HPDE6-E6E7 (cell line): ENCODE measurements at regions not wholly inside any gene's neighbourhood (a gene's known extent, or its start where the extent isn't known, plus 50 kb on each side); places are given as distances from the start of the nearest gene placed in this dataset.

Experiments
- DNase-seq: peaks from one replicate; pipeline ENCODE4 v3.0.0; 2011; ENCODE audit warnings: missing footprints; ENCODE audit errors: extremely low spot score

DNA sequence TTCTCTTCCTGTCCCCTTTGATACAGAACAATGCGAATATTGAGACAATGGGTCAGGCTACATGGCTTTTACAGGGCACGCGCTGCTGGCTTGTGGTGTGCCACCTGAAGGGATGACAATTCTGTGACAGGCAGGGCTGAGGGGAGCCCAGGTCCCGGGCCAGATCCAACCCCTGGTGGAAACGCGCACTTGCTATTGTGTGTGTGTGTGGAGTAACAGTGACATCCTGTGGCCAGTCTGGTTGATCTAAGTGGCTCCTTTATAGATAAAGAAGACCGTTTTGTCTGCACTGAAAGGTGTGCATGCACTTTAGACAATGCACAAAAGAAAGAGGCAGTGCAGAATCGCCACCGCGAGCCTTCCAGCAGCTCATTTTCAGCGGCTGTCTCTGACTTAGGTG, 273.6 kb downstream of the HRH4 start:
- DNase-seq: no peak

DNA sequence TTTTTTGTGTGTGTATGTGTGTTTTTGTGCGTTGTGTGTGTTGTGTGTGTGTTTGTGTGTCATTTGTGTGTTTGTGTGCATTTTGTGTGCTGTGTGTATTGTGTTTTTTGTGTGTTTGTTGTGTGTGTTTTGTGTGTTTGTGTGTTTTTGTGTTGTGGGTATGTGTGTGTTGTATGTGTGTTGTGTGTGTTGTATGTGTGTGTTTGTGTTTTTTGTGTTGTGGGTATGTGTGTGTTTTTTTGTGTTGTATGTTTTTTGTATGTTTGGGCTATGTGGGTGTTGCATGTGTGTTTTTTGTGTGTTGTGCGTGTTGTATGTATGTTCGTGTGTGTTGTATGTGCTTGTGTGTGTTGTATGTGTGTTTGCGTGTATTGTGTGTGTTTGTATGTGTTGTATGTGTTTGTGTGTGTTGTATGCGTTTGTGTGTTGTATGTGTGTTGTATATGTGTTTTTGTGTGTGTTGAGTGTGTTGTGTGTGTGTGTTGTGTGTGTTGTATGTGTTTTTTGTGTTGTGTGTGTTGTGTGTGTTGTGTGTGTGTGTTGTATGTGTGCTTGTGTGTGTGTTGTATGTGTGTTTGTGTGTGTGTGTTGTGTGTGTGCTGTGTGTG, 275.3 kb downstream of the HRH4 start:
- no peak for DNase-seq

DNA sequence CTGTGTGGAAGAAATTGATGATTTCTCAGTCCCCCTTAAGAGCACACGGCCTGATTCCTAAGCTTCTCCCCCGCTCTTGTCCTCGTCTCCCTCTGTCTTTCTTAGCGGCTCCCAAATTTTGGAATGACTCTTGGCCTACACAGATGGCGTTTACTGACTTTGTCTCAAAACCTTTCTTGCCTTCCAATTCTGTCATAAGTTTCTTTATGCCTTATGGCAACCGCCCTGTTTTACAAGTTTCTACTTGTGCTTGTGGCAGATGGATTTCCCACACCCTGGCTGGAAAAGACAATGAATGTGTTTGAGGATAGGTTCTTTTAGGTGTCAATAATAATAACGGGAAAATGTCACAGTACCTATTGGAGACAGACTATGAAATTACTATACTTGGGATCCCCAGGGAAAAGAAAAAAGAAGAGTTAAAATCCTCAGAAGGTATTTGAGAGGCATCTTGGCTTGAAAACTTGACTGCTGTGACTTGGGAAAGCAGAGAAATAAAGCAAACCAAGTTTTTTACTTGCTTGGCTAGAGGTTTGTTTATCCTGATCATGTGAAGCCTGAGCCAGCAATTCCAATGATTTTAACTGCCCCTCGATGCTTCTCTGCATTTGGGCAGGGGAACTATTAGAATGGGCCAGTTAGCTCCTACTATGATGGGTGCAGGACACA, 276.4 kb downstream of the HRH4 start:
- DNase-seq: no peak

DNA sequence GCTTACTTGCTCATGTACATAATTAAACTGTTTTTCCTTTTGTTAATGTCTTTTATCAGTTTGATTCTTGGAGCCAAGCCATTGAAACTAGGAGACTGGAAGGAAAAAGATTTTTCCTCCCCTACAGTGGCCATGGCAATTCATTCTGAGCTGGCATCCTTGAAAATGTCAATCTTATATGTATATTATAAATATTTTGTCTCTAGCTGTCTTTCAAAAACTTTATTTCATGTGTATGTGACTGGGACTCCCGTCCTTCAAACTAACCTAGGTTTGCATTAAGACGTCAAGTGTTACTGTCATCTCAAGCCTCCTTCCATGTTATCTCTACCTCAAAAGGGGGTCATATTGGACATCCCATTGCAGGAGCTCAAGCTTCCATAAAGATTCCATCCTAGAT, 280.4 kb downstream of the HRH4 start:
- no peak for DNase-seq

DNA sequence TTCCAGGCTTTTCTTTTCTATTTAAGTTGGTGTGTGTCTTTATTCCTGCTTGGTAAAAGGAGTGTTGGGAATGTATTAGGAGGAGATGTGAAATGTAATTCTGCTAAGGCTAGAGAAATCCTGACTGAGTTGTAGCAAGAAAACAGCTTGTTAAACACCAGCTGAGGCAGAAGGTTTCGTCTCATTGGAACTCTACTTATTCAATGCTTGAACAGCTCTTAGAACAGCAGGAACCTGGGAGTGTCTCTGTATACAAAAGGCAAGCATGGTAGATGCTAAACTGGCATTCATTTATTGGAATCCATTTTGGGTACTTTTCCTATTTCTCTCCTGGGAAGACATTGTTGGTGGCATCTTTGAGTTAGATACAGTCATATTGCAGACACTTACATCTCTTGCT, 280.9 kb downstream of the HRH4 start:
- no peak for DNase-seq

DNA sequence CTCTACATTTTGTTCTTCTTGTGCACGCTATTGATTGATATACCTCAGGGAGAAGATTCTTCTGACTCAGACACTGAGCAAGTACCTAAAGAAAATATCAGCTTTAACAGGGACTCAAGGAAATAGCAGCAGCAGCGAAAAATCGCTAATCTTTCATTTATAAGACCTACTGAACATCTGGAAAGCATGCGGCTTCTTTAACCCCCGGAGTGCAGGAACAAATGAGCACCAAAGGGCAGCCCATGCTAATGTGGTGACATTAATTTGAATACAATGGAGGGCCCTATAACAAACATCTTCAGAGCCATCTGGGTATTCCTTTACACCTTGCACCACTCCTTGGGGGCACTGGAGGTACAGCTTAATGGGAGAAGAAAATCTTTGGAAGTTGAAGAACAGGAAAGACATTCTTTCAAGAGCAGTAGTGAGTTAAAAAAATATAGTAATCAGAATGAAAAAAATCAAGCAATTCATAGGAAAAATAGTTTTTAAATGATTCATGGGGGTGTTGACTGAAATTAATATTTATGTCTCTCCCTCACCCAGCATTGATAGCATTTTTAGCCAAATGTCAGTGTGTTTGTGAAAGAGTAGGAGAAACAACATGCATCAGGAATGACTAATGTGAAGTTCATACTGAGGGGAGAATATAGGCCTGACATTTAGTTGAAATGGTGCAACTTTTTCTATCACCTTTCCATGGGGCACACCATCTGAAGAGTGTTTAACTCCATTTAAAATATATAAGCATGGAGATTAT, 281.7 kb downstream of the HRH4 start:
- no peak for DNase-seq

DNA sequence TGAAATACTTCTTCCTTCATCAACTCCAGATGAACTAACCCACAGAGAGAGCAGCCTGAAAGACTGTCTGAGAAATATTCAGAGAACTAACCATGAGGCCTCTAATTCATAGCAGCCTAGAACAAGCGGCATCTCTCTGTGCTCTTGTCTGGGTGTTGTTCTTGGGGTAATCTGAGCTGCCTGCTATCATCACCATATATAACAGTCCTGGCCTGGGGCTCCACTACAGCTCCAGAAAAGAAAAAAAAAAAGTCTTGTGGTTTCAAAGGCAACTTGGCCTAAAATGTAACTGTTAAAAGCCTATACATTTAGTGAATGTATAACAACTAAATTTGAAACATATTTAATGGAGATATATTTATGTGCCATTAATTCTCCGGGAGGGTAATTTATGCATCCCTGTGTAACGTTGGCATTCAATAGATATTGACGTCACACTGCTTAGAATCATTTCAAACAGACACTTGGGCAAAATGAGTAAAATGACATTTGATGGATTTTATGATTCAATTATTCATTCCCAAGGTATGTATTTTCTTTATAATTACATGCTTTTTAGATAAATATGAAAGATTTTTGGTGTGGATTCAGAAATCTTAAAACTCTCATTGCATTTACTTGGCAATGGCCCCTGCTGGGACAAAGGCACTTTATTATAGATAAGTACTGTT, 294.3 kb downstream of the HRH4 start:
- no peak for DNase-seq

DNA sequence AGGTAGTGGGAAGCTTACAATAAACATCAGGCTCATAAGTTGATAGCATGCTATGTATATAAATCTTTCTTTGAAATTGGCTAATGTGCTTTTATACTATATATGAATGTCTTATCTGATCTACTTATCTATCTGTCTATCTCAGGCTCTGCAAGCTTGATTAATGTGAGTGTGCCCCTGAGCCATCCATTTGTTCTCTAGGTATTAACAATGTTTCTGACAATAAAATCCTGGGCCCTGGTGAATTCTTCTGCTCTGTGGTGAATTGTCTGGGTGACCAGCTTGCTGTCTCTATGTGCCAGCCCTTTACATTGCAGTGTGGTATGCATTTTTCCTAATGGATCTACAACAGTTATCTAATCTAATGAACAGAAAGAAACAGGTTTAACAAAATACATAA, 295.9 kb downstream of the HRH4 start:
- no peak for DNase-seq

DNA sequence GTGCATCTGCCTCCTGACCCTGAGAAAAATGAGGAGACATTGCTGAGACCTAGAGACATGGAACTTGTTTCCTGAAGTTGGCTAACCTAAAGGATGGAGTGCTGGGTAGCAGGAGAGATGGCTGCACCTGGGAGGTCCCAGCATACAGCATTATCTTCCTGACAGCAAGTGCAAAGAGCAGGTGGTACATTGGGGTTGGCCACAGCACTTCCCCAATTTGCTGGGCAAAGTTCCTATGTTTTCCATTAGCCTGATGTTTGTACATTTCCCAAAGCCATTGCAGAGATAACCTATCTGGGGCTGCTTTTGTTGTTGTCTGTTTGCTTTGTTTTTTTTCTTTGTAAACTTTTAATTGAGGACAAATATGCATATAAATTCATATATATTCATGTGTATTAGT, 296.7 kb downstream of the HRH4 start:
- DNase-seq: no peak

DNA sequence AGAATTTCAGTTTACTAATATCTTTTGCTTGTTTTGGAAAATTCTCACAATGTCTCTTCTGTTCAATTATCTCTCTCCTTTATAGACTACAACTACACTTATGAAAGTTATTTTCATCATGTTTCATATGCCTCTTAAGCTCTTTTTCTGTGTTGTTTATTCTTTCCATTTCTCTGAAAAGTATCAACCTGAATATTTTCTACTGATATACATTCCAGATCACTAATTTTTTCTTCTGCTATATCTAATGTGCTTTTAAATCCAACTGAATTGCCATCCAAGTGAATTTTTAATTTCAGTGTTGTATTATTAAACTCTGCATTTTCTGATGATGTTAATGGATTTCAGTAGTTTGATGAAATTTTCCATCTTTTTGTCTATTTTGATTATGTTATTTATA, 301.3 kb downstream of the HRH4 start:
- DNase-seq: no peak

DNA sequence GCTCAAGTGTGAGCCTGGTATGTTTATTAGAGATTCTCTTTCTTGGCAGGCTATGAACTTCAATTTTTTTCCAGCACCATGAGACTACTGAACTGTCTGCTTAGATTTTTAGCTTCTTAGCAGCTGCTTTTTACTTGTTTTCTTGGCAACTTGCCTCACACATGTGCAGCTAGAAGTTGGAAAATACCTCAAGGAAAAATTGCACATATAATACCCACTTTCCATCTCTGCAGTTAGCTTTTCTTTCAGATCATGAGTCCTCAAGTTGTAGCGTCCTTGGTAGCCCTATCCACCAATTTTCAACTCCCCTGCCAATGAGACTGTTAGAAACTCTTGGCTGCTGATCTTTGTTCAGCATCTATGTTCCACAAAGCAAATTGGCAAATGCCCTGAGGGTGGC, 302.1 kb downstream of the HRH4 start:
- DNase-seq: no peak

DNA sequence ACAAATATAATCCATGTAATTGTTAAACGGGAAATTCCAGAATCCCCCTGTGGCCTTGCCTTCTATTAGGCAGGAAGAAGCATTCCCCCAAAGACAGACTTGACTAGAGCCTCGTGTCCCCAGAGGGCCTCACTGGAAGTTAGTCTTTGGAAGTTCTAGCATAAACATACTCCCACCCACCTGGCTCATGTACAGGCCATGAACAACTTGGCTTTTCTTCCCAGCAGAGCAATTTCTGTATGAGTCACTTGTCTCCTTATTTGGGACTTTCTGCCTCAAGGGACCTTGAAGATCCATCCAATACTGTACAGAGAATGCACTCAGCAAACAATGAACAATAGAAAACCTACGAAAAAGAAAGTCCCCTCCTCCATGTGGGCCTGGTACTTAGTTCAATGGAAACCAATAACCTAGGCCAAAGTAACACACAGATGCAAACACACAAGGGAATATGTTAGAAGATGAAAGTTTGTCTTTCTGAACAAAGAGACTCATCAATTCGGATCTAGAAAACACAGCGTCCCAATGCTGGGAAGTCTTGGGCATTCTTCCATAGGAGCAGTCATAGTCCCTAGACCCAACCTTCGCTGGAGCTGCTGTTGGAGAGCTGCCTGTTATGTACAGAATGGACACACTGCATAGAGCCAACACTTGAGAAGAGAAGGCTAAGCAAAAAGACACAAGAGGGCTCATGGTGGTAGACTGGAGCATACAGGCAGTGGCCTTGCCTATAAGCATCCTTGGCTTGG, 303.5 kb downstream of the HRH4 start:
- DNase-seq: no peak

DNA sequence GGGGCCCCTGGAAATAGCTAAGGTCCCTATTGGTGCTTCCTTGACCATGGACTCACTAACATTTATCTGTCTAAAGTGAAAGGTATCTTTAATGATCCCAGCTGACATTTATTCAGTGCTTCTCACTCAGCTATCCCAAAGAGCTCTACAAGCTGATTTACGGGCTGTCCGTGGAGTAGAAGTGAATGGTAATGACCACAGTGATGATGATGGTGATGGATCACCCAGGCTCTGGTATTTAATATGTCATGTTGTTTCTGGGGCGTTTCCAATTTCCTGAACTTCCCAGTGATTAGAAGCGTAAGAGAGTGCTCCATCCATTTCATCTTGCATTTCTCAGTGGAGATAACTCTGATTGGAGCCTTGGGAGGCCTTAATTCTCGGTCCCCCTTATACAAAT, 304.3 kb downstream of the HRH4 start:
- no peak for DNase-seq

DNA sequence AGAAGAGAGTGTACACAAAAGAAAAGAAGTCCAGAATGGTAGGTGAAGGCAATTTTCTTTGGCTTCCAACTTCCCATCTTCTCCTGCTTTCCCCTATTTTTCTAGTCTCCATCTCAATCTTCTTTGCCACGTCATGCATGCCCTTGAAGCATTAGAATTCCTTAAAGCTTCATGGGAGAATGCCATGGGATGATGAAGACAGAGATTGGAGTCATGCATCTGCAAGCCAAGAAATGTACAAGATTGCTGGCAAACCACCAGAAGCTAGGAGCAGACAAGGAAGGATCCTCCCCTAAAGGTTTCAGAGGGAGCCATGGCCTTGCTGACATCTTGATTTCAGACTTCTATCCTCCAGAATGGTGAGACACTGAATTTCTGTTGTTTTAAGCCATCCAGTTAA, 305.9 kb downstream of the HRH4 start:
- DNase-seq: no peak

DNA sequence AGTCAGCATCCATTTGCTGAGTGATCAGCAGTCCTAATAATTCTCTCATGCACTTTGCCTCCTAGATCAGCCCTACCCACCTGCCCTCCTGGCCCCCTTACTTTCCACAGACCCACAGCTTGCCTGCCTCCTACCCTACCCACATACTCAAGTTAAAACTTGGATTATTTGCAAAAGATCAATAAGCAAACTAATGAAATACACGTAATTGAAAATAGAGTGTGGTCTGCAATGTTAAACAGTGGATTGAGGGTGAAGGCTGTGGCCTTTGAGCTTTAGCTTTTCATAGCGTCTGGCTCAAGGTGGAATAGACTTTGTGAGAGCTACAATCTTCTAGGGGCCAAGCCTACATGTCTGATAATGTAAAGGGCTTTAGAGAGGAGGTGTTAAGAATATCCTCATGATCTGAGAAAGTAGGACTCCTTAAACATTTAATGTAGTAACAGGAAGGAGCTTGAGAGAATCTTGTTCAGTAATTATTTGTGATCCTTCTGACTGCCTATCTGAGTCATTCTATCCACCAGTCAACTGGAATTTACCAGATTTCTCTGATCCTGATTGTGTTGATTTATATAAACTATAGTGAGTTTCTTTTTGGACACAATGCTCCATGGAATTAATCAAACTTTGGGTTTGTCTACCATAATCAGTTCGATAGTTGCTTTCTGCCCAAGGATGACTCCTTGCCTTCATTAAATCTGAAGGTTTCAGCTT, 310.0 kb downstream of the HRH4 start:
- no peak for DNase-seq

DNA sequence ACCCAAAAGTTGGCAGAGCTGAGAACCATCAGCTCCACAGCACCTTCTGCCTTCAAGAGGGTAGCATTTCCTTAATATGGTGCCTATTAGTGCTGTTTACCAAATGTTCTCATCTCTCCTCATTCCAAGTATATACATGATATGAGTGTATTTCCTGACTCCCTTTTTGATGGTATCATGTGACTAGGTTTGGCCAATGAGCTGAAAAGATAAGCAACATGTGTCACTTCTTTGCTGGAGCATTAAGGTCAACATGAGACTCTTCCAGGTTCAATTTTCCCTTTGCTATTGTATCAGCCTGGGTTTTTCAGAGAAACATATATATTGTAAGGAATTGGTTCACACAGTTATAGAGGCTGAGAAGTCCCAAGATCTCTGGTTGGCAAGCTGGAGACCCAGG, 310.9 kb downstream of the HRH4 start:
- no peak for DNase-seq

DNA sequence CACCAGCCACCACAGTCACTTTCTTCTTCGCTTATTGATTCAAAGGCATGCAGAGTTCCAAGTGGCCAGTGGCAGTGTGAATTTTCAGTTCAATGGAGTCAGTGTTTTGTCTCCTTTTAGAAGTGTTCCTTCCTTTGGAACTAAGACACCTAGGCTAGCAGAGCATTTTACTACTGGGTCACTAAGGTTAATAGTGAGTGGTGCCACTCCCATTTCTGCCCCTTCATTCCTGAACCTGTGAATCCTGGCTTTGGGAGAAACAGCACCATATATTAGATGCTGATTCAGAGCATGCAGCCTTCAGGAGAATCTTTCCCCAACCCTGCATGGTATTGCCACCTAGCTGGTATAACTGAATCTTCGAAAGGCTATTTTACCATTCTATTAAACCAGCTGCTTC, 312.7 kb downstream of the HRH4 start:
- DNase-seq: no peak

DNA sequence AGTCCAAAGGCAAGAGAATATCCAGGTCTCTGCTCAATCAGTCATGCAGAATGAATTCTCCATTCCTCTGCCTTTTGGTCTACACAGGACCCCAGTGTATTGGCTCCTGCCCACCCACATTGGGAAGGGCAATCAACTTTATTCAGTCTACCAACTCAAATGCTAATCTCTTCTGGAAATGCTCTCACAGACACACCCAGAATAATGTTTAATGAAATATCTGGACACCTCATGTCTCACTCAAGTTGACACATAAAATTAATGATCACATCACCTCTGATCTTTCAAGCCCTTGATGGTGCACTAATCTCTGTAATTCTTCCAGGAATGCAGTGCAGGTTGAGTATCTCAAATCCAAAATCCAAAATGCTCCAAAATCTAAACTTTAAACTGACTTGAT, 315.6 kb downstream of the HRH4 start:
- no peak for DNase-seq

DNA sequence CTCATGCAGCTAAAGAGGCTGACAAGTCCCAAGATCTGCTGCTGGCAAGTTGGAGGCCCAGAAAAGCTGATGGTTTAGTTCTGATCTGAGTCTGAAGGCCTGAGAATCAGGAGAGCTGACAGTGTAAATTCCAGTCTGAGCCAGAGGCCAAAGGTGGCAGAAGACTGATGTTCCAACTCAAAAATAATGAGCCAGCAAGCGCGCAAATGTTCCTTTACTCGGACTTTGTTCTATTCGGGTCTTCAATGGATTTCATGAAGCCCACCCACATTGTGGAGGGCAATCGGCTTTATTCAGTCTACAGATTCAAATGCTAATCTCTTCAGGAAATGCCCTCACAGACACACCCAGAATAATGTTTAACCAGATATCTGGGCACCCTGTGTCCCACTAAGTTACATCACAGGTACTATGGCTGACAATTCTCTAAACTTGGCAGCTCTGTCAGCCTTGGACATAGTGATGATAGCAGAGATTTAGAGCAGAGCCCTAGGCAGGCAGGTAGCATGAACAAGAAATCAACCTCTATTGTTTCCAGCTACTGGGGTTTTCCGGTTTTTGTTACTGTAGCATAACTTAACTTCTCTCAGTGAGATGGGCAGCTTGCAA, 318.5 kb downstream of the HRH4 start:
- DNase-seq: no peak

DNA sequence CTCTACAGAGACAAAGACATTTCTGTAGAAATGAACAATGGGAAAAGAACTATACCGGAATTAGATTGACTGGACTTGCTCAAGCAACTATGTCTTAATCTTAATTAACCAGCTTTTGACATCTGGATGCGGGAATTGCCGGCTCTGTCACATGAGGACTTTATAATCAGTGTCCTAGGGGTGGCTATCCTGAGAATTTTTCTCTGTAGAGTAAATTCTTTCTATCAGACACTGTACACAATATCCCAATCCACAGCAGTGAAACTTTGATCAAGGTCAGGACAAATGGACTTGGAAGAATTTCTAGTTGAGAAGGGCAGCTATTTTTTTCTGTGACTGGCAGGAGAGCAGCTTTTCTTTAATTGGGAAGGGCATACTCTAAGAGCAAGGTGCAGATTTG, 322.1 kb downstream of the HRH4 start:
- DNase-seq: no peak

DNA sequence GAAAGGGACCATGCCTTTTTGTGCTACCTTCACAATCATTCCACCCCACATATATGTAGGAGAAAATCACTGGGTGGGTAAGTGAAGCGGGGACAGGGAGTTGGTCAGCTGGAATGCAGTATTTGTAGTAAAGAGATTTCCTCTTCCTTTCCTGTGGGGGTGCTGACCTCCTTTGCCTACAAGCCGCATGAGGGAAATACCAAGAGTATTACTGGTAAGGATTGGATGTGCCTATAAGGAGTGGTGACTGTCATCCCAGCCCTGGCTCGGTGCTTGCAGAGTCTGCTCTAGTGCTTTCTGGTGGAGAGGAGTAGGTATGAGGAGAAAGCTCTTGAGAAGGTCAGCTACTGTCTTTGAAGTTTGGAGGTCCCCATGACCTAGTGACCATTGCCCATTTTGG, 324.6 kb downstream of the HRH4 start:
- DNase-seq: no peak
